NB4 (cell line): ENCODE measurements at regions not wholly inside any gene's neighbourhood (a gene's known extent, or its start where the extent isn't known, plus 50 kb on each side); places are given as distances from the start of the nearest gene placed in this dataset.

Experiments used
- DNase-seq: peaks from one replicate; pipeline ENCODE4 v3.0.0; 2010; ENCODE audit warnings: low read depth
- H3K4me3 ChIP-seq: one replicate; pipeline ENCODE4 v1.5.1; 2011; ENCODE audit warnings: mild to moderate bottlenecking, low read depth, low read length, moderate library complexity
- CTCF ChIP-seq: IDR thresholded peaks from one replicate; pipeline ENCODE4 v1.5.1; 2012; ENCODE audit warnings: low read depth, low read length
- MAX ChIP-seq: IDR thresholded peaks from 2 replicates; pipeline ENCODE4 v1.6.1; 2011; ENCODE audit warnings: low read depth, low read length
- MYC ChIP-seq: IDR thresholded peaks from 2 replicates; pipeline ENCODE4 v1.6.1; 2011; ENCODE audit warnings: low read depth, low read length
- POLR2A ChIP-seq: IDR thresholded peaks from 2 replicates; pipeline ENCODE4 v1.6.1; 2011; ENCODE audit warnings: mild to moderate bottlenecking; ENCODE audit not compliant: insufficient read length; ENCODE audit errors: extremely low read depth

- no peak for DNase-seq
- TF ChIP-seq MAX: no peak
- no peak for TF ChIP-seq MYC
- TF ChIP-seq POLR2A: no peak
- no peak for TF ChIP-seq CTCF
- H3K4me3 ChIP-seq: no peak overlapping the region
These were observed 159.9 kb downstream of the CAPZA3 start for GRCh38 chr12:18897823-18898222.

- no peak for DNase-seq
- no peak for TF ChIP-seq POLR2A
- no peak for TF ChIP-seq MAX
- TF ChIP-seq MYC: no peak
- TF ChIP-seq CTCF: no peak
- no peak overlapping the region for H3K4me3 ChIP-seq
These were observed 160.6 kb downstream of the CAPZA3 start for GRCh38 chr12:18898470-18898869.

- H3K4me3 ChIP-seq: no peak overlapping the region
- no peak for DNase-seq
- TF ChIP-seq POLR2A: no peak
- no peak for TF ChIP-seq MAX
- no peak for TF ChIP-seq CTCF
- no peak for TF ChIP-seq MYC
These were observed 161.2 kb downstream of the CAPZA3 start for GRCh38 chr12:18899162-18899561.

GRCh38 chr12:18899678-18900317, 161.9 kb downstream of the CAPZA3 start:
- no peak for DNase-seq
- TF ChIP-seq POLR2A: no peak
- no peak for TF ChIP-seq MYC
- TF ChIP-seq MAX: no peak
- H3K4me3 ChIP-seq: no peak overlapping the region

GRCh38 chr12:18905134-18905533, 167.2 kb downstream of the CAPZA3 start:
- no peak for DNase-seq
- TF ChIP-seq CTCF (no peak), POLR2A (no peak), MYC (no peak), MAX (no peak; the same call in 1 of the 2 replicates)
- H3K4me3 ChIP-seq: no peak overlapping the region

- no peak overlapping the region for H3K4me3 ChIP-seq
- TF ChIP-seq MYC: no peak
- no peak for TF ChIP-seq POLR2A
- no peak for TF ChIP-seq CTCF
- no peak for TF ChIP-seq MAX
- no peak for DNase-seq
These were observed 168.5 kb downstream of the CAPZA3 start for GRCh38 chr12:18906395-18906794.
